ENCODE measurements at regions not wholly inside any gene's neighbourhood (a gene's known extent, or its start where the extent isn't known, plus 50 kb on each side); places are given as distances from the start of the nearest gene placed in this dataset.

DNA sequence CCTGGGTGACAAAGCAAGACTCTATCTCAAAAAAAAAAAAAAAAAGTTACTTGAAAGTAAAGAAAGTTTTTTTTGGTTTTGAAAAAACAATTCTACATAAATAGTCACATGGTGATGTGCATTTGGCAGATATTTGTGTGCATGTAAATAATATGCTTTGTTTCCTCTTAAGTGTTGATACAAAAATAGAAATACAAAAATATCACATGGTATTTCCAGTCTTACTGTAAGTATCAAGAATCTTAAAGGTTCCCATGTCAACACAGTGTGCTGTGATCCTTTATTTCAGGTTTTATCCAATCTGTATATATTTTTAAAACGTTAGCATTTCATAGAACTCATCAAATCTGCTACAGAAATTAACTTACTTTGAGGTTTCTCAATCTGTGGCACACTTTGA, 521.9 kb downstream of the TLE4 start:
- DNase-seq, result no peak

- no peak for DNase-seq
These were observed 519.8 kb downstream of the TLE4 start for GRCh38 chr9:80091526-80091925.

DNA sequence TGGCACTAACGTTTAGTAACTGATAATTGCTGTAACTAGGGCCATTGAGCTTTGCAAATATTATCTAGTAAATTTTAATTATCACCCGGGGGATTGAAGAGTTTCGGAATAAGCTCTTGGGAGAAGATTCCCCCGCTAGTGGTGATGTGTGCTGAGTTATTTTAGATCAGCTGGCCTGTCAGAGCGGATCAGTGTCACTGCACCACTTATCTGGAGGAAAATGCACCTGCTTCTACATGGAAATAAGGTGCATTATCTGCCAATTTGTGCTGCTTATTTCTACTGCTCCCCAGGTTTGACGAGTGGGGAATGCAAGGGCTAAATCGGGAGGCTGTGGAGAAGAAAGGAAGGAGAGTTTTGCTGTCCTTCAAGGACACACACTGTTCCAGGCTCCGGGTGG, 518.6 kb downstream of the TLE4 start:
- DNase-seq, result no peak

DNA sequence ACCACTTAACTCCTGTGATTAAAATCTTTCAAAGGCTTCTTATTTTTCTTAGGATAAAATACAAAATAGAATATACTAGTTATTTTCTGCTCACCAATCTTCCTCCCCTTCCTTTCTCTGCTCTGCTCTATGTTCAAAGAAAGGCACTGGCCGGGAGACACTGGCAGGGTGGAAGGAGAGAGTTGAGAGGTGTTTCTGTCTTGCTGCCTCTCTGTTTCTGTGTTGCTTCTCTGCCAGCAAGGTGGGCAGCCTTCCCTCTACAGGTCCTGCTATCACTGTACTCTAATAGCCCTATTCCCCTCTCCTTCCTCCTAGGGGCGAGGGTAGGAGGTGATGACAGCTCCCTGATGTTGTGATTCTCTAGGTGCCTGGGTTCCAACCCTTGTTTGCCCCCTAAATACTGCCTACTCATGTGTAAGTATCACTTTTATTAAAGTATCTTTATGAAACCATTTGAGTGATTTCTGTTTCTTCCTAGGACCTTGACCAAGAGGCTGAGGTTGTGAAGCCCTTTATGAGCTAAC, 515.1 kb downstream of the TLE4 start:
- DNase-seq, result no peak

DNA sequence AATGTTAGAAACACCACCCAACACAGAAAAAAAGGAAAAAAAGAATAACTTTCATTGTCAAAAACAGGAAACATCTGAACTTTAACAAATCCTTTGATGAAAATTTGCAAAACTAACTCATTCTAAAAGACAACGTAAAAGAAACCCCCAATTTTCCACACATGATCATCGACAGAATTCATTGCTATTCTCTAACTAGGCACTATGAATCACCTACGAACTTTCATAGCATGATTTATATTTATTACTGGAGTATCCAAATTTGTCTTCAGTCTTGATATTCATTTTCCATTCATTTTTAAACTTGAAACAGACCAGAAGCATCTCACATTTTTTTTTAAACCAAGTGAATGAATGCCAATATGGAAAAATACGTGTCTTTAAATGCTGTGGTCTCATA, 514.6 kb downstream of the TLE4 start:
- no peak for DNase-seq

GRCh38 chr9:80085668-80086067, 513.9 kb downstream of the TLE4 start:
- no peak for DNase-seq

DNA sequence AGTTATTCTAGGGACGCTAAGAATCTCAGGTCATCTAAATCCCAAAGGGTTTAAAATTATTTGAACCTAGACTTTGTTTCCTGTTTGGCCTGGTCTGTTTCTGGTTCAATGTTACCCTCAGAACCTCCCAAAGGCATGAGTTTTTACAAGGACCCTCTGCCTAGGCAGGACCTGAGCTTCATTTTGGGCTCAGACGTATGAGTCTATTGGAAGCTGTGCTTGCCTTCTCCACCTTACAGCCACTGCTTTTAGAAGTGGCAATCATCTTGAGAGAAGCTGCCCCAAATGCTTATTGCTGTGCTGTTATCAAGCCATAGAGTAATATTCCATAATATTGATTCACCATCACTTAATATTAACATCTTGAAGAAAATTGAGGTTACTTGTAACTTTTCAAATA, 510.4 kb downstream of the TLE4 start:
- DNase-seq, result no peak

DNA sequence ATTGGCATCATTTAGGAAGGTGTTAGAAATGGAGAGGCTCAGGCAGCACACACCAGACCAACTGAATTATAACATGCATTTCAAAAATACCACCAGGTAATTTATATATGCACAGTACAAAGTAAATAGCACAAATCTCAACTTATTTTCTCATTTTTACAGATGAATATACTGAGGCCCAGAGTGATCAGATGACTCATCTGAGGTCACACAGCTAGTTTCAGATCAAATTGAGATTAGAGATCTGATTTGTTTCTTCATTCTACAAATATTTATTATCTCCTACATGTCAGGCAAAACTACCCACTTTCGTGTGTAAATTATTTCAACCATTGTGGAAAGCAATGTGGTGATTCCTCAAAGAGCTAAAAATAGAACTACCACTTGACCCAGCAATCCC, 507.1 kb downstream of the TLE4 start:
- DNase-seq, result no peak

GRCh38 chr9:80077059-80077458, 505.3 kb downstream of the TLE4 start:
- no peak for DNase-seq

DNA sequence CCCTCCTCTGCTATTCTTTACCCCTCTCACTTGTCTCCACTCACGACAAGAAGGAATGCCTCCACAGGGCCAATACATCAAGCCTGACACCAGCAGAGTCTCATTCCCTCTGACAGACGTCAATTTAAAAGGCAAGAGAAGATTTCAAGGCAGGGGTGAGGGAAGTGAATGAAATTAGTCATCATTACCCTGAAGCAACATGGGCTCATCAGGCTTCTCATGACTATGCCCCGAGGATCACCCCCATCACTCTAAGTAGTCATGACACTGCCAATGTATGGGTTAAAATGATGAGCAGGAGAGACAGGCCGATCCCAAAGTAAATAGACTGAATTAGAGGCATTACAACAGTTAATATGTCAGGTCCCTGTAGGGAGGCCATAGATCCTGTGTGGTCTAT, 504.4 kb downstream of the TLE4 start:
- DNase-seq, result no peak

GRCh38 chr9:80074439-80074838, 502.7 kb downstream of the TLE4 start:
- no peak for DNase-seq

DNA sequence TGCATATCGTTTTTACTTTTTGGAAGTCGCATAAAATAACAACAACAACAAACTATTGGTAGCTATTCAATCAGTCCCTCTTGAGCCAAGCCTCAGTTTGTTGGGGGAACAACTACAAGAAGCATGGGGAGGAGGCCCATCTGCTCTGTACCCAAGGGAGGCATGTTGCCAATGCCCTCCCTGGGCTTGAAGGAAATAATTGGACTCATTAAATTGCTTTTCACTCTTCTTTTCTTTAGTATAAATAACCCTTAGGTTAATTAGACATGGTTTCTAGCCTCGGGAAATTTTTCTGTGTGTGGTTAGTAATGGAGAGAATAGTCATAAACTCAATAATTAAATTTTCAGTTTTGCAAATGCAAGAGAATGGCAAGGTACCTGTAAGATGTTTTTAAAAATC, 500.7 kb downstream of the TLE4 start:
- peak in 1 of 56 donors; percentile 0 for DNase-seq

DNA sequence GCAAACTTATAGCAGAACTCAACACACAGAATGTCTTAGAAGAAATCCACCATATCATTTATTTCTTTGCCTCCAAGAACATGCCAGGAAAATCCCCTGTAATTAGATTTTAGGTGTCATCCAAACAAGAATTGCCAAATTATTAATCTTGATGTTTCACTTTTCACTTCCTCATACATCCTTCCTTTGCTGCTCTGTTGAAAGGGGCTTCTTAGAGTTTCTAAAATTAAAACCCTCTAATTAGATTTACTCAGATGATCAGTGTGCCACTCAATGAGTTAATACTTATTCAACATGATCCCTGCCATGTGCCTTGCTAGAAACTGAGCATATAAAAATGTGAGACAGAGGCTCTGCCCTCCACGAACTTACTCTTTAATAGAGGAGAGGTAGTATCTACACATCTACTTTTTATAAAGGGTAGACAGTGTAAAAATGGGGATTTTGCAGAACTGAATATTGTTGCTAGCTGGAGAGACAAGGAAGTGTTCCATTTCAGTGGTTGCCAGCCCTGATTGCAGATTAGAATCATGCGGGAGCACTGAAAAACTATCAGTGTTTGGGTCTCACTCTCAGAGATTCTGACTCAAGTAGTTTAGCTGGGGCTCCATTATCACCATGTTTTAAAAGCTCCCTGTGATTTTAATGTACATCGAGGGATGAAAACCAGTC, 498.4 kb downstream of the TLE4 start:
- no peak for DNase-seq

GRCh38 chr9:80066931-80067330, 495.2 kb downstream of the TLE4 start:
- no peak for DNase-seq

DNA sequence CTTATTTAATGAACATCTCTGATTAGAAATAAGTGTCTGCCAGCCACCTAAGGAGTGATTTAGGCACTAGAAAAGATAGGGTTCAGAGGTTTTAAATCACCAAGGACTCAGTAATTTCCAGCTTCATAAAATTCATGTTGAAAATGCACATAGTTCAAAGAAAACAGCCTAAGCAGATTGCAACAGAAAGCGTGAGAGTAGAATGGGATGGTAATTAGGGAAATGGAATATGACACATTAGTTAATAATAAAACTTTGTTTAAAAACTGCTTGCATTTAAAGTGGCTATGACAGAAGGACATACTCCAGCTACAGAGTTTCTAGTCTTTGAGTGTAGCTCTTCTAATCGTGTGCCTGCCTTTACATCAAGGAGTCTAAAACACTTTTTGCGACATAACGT, 490.8 kb downstream of the TLE4 start:
- DNase-seq, result no peak

- DNase-seq, result no peak
These were observed 490.2 kb downstream of the TLE4 start for GRCh38 chr9:80061940-80062339.

- no peak for DNase-seq
These were observed 489.3 kb downstream of the TLE4 start for GRCh38 chr9:80061096-80061495.

GRCh38 chr9:80059979-80060378, 488.2 kb downstream of the TLE4 start:
- DNase-seq, result no peak

DNA sequence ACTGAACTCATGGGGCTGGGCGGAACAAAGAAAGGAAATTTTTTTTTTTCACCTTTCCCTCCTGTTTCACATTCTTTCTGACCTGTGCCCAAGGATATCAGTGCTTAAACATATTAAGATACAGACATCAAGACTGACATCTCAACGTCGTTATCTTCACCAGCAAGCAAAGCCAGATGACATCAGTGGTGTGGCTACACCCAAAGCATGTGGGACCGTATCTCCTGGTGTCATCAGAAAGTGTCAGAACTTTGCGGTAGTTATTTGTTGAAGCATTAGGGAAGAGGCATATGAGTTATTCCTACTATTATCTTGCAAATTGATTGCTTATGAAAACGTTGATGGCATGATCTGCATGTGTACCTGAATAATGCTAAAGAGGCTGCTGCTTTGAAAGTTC, 487.4 kb downstream of the TLE4 start:
- no peak for DNase-seq

DNA sequence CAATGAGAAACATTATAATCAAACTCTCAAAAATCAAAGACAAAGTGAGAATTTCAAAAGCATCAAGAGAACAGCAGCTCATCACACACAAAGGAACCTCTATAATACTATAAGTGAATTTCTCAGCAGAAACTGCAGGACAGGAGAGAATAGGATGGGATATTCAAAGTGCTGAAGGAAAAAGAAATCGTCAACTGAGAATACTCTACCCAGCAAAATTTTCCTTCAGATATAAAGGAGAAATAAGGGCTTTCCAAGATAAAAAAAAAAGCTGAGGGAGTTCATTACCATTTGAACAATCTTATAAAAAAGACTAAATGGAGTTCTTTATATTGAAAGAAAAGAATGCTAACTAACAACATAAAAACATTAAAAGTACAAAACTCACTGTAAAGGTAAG, 481.1 kb downstream of the TLE4 start:
- DNase-seq, result no peak

DNA sequence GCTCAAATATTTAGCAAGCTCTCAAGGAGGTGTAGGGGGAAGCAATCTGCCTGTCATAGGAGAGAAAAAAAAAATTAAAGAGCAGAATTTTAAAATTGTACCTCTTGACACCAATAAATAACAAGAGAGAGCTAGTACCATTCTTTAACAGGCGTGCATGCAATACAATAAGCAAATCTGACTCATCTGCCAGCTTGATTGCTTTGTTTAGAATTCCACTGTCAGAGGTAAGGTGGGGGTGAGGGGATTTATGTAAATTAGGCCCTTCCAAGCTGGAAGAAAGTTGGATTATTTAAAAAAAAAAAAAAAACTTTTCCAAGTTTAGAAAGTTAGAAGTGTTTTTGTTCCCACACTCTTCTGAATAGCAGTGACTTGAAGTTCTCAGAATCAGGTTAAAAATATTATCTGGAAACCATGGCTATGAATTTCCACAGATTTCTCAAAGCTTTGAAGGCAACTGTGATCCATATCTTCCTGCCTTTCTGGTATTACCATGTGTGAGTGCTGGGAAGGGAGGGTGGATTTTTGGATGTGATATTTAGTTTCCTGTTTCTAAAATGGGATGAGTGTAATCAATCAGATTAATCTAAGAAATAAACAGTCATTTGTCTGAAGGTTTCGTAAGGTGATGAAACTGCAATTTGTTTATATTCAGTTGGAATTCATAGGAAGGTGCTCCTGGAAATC, 477.5 kb downstream of the TLE4 start:
- no peak for DNase-seq

- DNase-seq, result no peak
These were observed 474.7 kb downstream of the TLE4 start for GRCh38 chr9:80046481-80046880.

- no peak for DNase-seq
These were observed 470.1 kb downstream of the TLE4 start for GRCh38 chr9:80041821-80042220.

Data from amygdala (tissue), 56 donors.